Heart left ventricle (tissue), 13 donors: ENCODE measurements at regions not wholly inside any gene's neighbourhood (a gene's known extent, or its start where the extent isn't known, plus 50 kb on each side); places are given as distances from the start of the nearest gene placed in this dataset.

Source experiments
- CTCF ChIP-seq, 12 donors: fragments of 200-600 bp; sonication (generic) in 4 of 12; IDR thresholded peaks; one replicate each; pipeline versions ENCODE4 v1.5.0 to v1.8.0; 2018 to 2022; ENCODE audit warnings: antibody characterized with exemption in 12 of 12, mild to moderate bottlenecking in 5 of 12
- POLR2A ChIP-seq, 2 donors: fragments of 450-650 bp; IDR thresholded peaks; one replicate each; pipeline ENCODE4 v1.6.1; 2017; ENCODE audit warnings: antibody characterized with exemption in 2 of 2, mild to moderate bottlenecking in 2 of 2, moderate library complexity in 2 of 2
- donor health status: ischemic (EF 13 %, LVEDD 7.1; RV severe dilation, severe dysfunction).
- donor health status: DM: no; HTN: yes; CAD: no.
- donor health status: DM: no; HTN: no; CAD: no.
- donor health status: ischemic (EF 25% LVEDD 6.9; RV normal size, moderate dysfunction).
- donor health status: ischemic (EF 25% LVEDD 5.7; RV mildly dilated, moderate dysfunction).
- donor health status: ischemic (EF 35%, LVEDD 5.7; RV mildly dilated, moderate dysfunction).
- donor health status: nonischemic (EF 11% LVEDD 7.7; RV severe dilation, severe dysfunction).
- donor health status: DM: yes; HTN: yes; CAD: no.
- donor health status: PGD.
- donor health status: ischemic (EF 29% LVEDD 5.4; RV normal size, mild dysfunction).
- donor health status: nonischemic (EF 23%, LVEDD 6.1; RV moderate dilation, normal function).

GRCh38 chr6:148192310-148192709 is 150.3 kb upstream of the SASH1 start:
- TF ChIP-seq CTCF (IDR thresholded peaks at IDR 0.05) (no peak), POLR2A (IDR thresholded peaks at IDR 0.05) (no peak)
